K562 (cell line): ENCODE measurements at regions not wholly inside any gene's neighbourhood (a gene's known extent, or its start where the extent isn't known, plus 50 kb on each side); places are given as distances from the start of the nearest gene placed in this dataset.
"Not testable (repeated sequence)": the region's sequence is repeated elsewhere in the genome, so short reads cannot be mapped to it uniquely, and the experiment has no call there.

ENCODE experiments used
- ATAC-seq: fragments of 200-7000 bp; cut with Tn5 transposase; 3 replicates; pipeline ENCODE4 v1.9.1; 2020; ENCODE audit warnings: moderate library complexity
- BruUV-seq: library from RNA; stranded (reverse); fragments of 400-500 nt; replicated peaks from 2 replicates; lab custom pipeline; 2021; lab: Mats Ljungman, UMichigan
- CTCF ChIA-PET: fragments of 300-600 bp; formaldehyde crosslinking; extraction: SDS; loops from one replicate; lab custom pipeline; 2021; ENCODE audit warnings: low intra/inter-chr PET ratio; lab: Yijun Ruan, JAX
- POLR2A ChIA-PET: fragments of 300-600, 350-650 bp; sonication (Branson Sonifier 250); formaldehyde crosslinking; extraction: SDS; loops from one replicate; lab custom pipeline; 2021; ENCODE audit warnings: antibody characterized with exemption, inconsistent platforms; lab: Yijun Ruan, JAX
- DNase-seq, 4 experiments: peaks; one replicate each; pipeline versions ENCODE4 v3.0.0 to v3.0.0-alpha.2; 2011 to 2018; ENCODE audit warnings: low spot score in 3 of 4, mixed read lengths in 3 of 4; ENCODE audit errors: extremely low read depth in 1 of 4
- FAIRE-seq: peaks from 2 replicates; lab custom pipeline; 2011; peaks lifted over from hg19 to GRCh38; lab: Jason Lieb, UNC
- H2AFZ ChIP-seq: 2 replicates; pipeline ENCODE4 v1.6.0; 2011; ENCODE audit warnings: low read depth, low read length, control low read depth, inconsistent platforms
- H3K27ac ChIP-seq: fragments of 200-600 bp; 3 replicates; pipeline ENCODE4 v1.8.0; 2011; ENCODE audit warnings: low read depth, mild to moderate bottlenecking, control low read depth, inconsistent platforms, low read length, moderate library complexity, mixed read lengths; ENCODE audit errors: extremely low read depth
- H3K27me3 ChIP-seq, 2 experiments: fragments of 300-600 bp in 1 of 2; 2 replicates in 1 of 2; 3 replicates in 1 of 2; pipeline versions ENCODE4 v1.6.0 to v1.8.0; 2011; ENCODE audit warnings: inconsistent platforms in 2 of 2, low read length in 2 of 2, mild to moderate bottlenecking in 1 of 2, mixed read lengths in 1 of 2, moderate library complexity in 1 of 2; ENCODE audit not compliant: control insufficient read depth in 2 of 2, insufficient read depth in 2 of 2
- H3K36me3 ChIP-seq: fragments of 300-600 bp; 3 replicates; pipeline ENCODE4 v1.8.0; 2011; ENCODE audit warnings: mild to moderate bottlenecking, low read length, inconsistent platforms; ENCODE audit not compliant: control insufficient read depth, insufficient read depth
- H3K4me1 ChIP-seq, 2 experiments: fragments of 200-600 bp in 1 of 2; replicated peaks in 1 of 2; 2 replicates in 1 of 2; 3 replicates in 1 of 2; pipeline versions ENCODE4 v1.5.1 to v1.8.0; 2011; ENCODE audit warnings: inconsistent platforms in 2 of 2, low read length in 2 of 2, mild to moderate bottlenecking in 1 of 2, mixed read lengths in 1 of 2, moderate library complexity in 1 of 2; ENCODE audit not compliant: control insufficient read depth in 2 of 2, insufficient read depth in 2 of 2
- H3K4me2 ChIP-seq: 2 replicates; pipeline ENCODE4 v1.6.1; 2011; ENCODE audit warnings: low read length, control low read depth, inconsistent platforms, mixed read lengths; ENCODE audit not compliant: insufficient read depth
- H3K4me3 ChIP-seq: fragments of 200-600 bp; sonication (generic), shearing (Covaris generic); 2 replicates; pipeline ENCODE4 v1.5.1; 2016; ENCODE audit warnings: control low read depth, inconsistent platforms
- H3K79me2 ChIP-seq: fragments of 200-600 bp; 3 replicates; pipeline ENCODE4 v1.8.0; 2011; ENCODE audit warnings: low read length, inconsistent platforms; ENCODE audit not compliant: control insufficient read depth, insufficient read depth
- H3K9ac ChIP-seq, 2 experiments: 2 replicates each; pipeline versions ENCODE4 v1.6.0 to v1.6.1; 2011; ENCODE audit warnings: low read depth in 2 of 2, low read length in 2 of 2, control low read depth in 1 of 2, inconsistent platforms in 1 of 2, mild to moderate bottlenecking in 1 of 2, mixed read lengths in 1 of 2; ENCODE audit not compliant: insufficient read depth in 1 of 2
- H3K9me1 ChIP-seq: one replicate; pipeline ENCODE4 v1.6.0; 2011; ENCODE audit warnings: inconsistent platforms, mild to moderate bottlenecking, low read length, moderate library complexity; ENCODE audit not compliant: control insufficient read depth, insufficient read depth
- H3K9me3 ChIP-seq: replicated peaks from 2 replicates; pipeline ENCODE4 v1.5.1; 2011; ENCODE audit warnings: low read depth, low read length, inconsistent platforms; ENCODE audit not compliant: control insufficient read depth, insufficient read depth
- H4K20me1 ChIP-seq: replicated peaks from 2 replicates; pipeline ENCODE4 v1.6.1; 2011; ENCODE audit warnings: low read length, inconsistent platforms, mixed read lengths; ENCODE audit not compliant: control insufficient read depth, insufficient read depth
- WGBS: fragments of 100-300 bp; shearing (Covaris generic); methylation state at CpG from one replicate; pipeline ENCODE4 v1.1.6; 2016; ENCODE audit warnings: low coverage, mixed read lengths; ENCODE audit not compliant: insufficient coverage; ENCODE audit errors: missing lambda C conversion rate; 5-methylcytosine and 5-hydroxymethylcytosine counted together
- in situ Hi-C: fragments of 300-500 bp; cut with MboI; formaldehyde crosslinking; loops from 4 replicates; pipeline ENCODE4 v1.15.0; 2018; ENCODE audit warnings: inconsistent platforms, mixed read lengths
- intact Hi-C: fragments of 100-400 bp; cut with micrococcal nuclease; formaldehyde crosslinking; loops from 2 replicates; pipeline ENCODE4 v1.14.2; 2022

DNA sequence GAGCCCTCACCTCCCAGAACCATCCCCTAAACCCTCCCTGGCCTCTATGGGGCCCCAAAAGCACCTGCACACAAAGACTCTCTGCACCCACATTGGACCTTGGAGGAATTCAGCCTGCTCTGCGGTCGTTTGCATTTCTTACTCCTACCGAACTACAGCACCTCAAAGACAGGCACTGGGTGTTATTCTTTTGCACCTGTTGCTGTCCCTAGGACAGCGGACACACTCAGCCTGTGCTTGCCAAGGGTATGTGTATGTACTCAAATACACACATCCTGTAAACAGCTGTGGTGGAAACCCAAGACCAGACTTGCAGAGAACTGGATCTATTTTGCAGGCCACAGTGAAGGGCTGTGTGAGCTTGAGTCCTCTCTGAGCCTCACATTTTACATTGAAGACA lies 54.2 kb upstream of the LGALS9B start:
- DNase-seq, H4K20me1 ChIP-seq, BruUV-seq, H3K9me1 ChIP-seq, H3K4me2 ChIP-seq, H3K4me1 ChIP-seq, H3K9me3 ChIP-seq, H3K9ac ChIP-seq, intact Hi-C loops, H3K4me3 ChIP-seq, H3K27me3 ChIP-seq, POLR2A ChIA-PET, in situ Hi-C loops, FAIRE-seq, H3K27ac ChIP-seq, ATAC-seq, CTCF ChIA-PET, H2AFZ ChIP-seq, H3K36me3 ChIP-seq, H3K79me2 ChIP-seq: not testable (repeated sequence)
- no CpG with 5 or more reads among the region's 4 CpGs for WGBS

DNA sequence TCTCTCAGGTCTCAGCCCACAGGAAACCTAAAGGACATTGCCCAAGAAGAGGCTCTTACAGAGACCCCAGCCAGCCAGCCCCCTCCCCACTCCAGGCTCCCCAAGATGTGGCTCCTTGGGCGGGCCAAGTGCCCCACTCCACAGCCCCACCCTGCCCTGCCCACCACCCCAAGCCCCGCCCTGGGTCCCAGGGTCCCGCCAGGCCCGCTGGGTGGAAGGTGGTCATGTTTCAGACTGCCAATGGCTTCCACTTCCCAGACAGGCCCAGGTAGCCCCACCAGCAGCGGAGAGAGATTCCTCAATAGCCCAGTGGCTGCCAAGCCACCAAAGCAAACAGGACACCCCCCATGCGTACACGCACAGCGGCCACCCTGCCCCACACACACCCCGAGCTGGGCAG lies 51.1 kb upstream of the LGALS9B start:
- H3K27ac ChIP-seq, DNase-seq, H3K9me3 ChIP-seq, POLR2A ChIA-PET, H3K27me3 ChIP-seq, H4K20me1 ChIP-seq, H3K9ac ChIP-seq, CTCF ChIA-PET, H3K79me2 ChIP-seq, BruUV-seq, FAIRE-seq, ATAC-seq, intact Hi-C loops, H3K4me2 ChIP-seq, H3K36me3 ChIP-seq, H3K9me1 ChIP-seq, H3K4me1 ChIP-seq, H2AFZ ChIP-seq, H3K4me3 ChIP-seq, in situ Hi-C loops: not testable (repeated sequence)
- no CpG with 5 or more reads among the region's 9 CpGs for WGBS

GRCh38 chr17:20517392-20517791 lies 50.1 kb upstream of the LGALS9B start:
- CTCF ChIA-PET, H3K36me3 ChIP-seq, H3K4me3 ChIP-seq, BruUV-seq, intact Hi-C loops, FAIRE-seq, DNase-seq, H3K4me2 ChIP-seq, H3K9me1 ChIP-seq, H3K27me3 ChIP-seq, H3K9ac ChIP-seq, in situ Hi-C loops, H2AFZ ChIP-seq, POLR2A ChIA-PET, H3K4me1 ChIP-seq, H3K27ac ChIP-seq, H3K79me2 ChIP-seq, H4K20me1 ChIP-seq, H3K9me3 ChIP-seq: not testable (repeated sequence)
- peak; percentile 49; the same call in 2 of the 3 replicates for ATAC-seq
- 0% methylated on average over 4 of the region's 17 CpGs for WGBS
